Epithelial cell of proximal tubule (primary cell): ENCODE measurements at regions not wholly inside any gene's neighbourhood (a gene's known extent, or its start where the extent isn't known, plus 50 kb on each side); places are given as distances from the start of the nearest gene placed in this dataset.

ENCODE experiments used
- DNase-seq: peaks from one replicate; pipeline ENCODE4 v3.0.0-alpha.2; 2011; ENCODE audit warnings: low read depth
- H3K4me3 ChIP-seq: 2 replicates; pipeline ENCODE4 v1.5.1; 2011; ENCODE audit warnings: low read depth, mild to moderate bottlenecking, low read length
- TF ChIP-seq, protein P1 (sequence below): conservative IDR thresholded peaks from 2 replicates; pipeline ENCODE4 v1.5.1; 2012; ENCODE audit warnings: low read depth, mild to moderate bottlenecking, low read length

DNA sequence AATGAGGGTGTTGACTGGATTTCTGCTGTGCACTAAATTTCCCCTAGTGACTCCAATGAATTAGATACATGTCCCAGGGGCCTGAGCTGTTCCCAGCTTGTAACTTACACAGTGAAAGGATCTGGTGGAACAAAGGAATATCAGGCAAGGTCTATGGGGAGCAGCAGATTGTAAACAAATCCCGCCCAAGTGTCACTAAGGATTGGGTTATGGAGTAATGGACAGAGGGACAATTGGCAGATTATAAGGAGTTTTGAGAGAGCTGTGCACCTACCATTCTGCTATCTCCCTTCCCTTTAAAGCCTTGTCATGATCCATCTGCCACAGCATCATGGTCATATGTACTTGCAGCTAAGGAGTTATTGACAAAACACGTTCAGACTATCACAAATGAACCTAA, 183.0 kb downstream of the RAB11FIP2 start:
- H3K4me3 ChIP-seq = no peak overlapping the region
- TF ChIP-seq, protein P1, sequence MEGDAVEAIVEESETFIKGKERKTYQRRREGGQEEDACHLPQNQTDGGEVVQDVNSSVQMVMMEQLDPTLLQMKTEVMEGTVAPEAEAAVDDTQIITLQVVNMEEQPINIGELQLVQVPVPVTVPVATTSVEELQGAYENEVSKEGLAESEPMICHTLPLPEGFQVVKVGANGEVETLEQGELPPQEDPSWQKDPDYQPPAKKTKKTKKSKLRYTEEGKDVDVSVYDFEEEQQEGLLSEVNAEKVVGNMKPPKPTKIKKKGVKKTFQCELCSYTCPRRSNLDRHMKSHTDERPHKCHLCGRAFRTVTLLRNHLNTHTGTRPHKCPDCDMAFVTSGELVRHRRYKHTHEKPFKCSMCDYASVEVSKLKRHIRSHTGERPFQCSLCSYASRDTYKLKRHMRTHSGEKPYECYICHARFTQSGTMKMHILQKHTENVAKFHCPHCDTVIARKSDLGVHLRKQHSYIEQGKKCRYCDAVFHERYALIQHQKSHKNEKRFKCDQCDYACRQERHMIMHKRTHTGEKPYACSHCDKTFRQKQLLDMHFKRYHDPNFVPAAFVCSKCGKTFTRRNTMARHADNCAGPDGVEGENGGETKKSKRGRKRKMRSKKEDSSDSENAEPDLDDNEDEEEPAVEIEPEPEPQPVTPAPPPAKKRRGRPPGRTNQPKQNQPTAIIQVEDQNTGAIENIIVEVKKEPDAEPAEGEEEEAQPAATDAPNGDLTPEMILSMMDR = no peak
- no peak for DNase-seq

DNA sequence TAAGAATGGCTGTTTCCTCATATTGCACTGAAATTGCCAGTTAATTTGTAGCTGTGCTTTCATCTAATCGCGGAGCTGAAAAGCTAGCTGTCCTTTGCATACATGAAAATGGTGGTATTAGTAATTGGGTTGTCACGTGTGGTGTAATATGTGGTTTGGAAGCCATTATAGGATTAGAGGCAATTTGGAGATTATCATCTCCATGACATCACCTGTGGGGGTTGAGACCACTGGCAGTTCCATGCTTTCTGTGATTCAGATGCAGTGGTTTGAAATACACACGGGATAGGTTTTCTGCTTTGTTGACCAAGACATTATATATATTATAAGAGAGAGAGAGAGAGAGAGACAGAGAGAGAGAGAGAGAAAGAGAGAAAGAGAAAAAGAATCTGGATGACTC, 180.8 kb downstream of the RAB11FIP2 start:
- no peak for DNase-seq
- H3K4me3 ChIP-seq = no peak overlapping the region
- TF ChIP-seq, protein P1 = no peak

DNA sequence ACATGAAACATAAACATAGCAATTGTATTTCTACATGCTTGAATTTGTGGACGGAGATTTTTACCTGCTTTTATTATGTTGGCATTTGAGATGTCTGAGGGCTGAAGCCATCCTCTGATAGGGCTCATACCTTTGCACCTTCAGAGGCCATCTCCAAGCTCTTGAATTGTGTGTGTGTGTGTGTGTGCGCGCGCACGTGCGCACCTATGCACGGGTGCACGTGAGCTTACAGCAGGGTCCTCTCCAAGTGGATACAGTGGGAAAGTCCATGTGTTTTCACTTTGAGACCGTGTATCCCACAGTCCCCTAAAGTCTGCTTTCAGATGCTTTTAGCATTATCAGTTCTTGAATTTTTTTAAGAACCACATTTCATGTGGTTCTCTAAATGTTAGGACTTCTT, 178.6 kb downstream of the RAB11FIP2 start:
- DNase-seq = no peak
- TF ChIP-seq, protein P1 = no peak
- H3K4me3 ChIP-seq = no peak overlapping the region

DNA sequence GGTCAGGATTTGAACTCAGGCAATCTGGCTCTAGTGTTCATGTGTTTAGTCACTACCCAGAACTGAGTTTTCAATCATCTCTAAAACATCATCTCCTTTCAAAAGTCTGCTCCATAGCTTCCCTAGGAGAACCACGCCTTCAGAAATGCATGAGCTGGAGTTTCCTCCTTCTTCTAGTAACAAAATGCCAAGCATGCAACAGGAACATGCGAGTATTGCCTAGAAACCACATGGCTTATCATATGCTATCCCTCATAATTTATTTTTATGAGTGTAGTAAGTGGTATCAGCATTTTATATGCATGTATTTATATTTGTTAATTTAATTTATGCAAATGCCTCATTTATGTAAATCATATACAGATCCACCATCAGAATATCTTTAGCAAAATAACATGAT, 170.9 kb downstream of the RAB11FIP2 start:
- TF ChIP-seq, protein P1 = no peak
- DNase-seq = no peak
- no peak overlapping the region for H3K4me3 ChIP-seq

DNA sequence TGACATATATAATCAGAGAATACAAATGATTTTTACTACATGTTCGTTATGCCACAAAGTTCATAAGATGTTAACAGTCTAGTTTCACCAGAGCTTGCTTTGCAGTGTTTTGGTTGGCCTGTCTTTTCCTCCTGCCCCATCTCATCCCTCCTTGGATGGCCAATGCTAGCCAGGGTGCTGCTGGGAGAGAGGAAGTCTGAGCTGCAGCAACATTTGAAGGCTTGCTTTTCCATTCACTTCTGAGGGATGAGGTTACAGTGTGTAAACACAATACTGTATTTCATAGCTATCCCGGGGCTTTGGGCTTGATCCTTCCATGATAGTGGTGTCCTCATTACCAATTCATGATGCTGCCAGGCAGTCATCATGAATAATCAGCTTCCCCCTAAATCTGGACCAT, 170.5 kb downstream of the RAB11FIP2 start:
- no peak for DNase-seq
- H3K4me3 ChIP-seq = no peak overlapping the region
- TF ChIP-seq, protein P1 = no peak

DNA sequence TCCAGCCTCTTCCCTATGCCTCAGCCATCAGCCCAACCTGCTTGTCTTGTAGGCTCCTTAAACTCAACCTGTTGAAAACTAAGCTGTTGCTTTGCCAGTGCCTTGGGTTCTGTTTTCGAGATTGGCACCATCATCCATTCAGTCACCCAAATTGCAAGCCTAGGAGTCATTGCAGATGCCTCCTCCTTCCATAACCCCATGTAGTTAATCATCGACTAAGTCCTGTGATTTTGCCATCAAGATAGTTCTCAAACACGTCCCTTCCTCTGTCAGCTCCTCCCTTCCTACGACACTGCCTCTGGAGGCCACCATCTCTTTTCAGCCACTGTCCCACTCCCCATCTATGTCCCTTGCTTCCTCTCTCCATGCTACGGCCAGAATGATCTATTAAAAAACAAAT, 168.1 kb downstream of the RAB11FIP2 start:
- TF ChIP-seq, protein P1 = no peak
- H3K4me3 ChIP-seq = no peak overlapping the region
- DNase-seq = peak; percentile 52

DNA sequence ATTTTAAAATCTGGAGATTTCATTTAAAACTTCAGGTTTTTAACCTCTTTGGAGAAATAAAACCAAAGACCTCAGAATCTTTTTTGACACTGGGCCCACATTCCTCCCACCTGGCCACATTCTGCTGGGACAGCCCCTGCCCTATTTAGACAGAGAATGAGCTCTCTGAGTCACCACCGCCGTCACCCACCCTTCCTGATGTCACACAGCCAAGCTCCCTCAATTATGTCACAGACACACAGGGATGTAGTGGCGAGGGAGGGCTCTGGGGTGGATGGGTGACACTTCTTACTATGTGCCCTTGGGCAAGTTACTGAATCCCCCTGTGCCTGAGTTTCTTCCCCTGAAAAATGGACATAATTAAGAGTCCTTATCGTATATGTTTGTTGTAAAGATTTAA, 162.6 kb downstream of the RAB11FIP2 start:
- TF ChIP-seq, protein P1 = no peak
- DNase-seq = no peak
- no peak overlapping the region for H3K4me3 ChIP-seq
